ENCODE measurements at regions not wholly inside any gene's neighbourhood (a gene's known extent, or its start where the extent isn't known, plus 50 kb on each side); places are given as distances from the start of the nearest gene placed in this dataset.

GRCh38 chr16:85378145-85379040 is 234.7 kb upstream of the GSE1 start:
- DNase-seq (ENCODE audit: low read depth), result no peak

GRCh38 chr16:85379041-85380001 is 233.8 kb upstream of the GSE1 start:
- DNase-seq (ENCODE audit: low read depth), result no peak

- no peak for DNase-seq (ENCODE audit: low read depth)
Observed at GRCh38 chr16:85380002-85380395, 233.1 kb upstream of the GSE1 start.

GRCh38 chr16:85380905-85381737 is 232.0 kb upstream of the GSE1 start:
- no peak for DNase-seq (ENCODE audit: low read depth)

GRCh38 chr16:85381738-85382592 is 231.2 kb upstream of the GSE1 start:
- DNase-seq (ENCODE audit: low read depth), result no peak

GRCh38 chr16:85382717-85383118 is 230.4 kb upstream of the GSE1 start:
- DNase-seq (ENCODE audit: low read depth), result no peak

- DNase-seq (ENCODE audit: low read depth), result no peak
Observed at GRCh38 chr16:85383836-85384832, 229.0 kb upstream of the GSE1 start.

- DNase-seq (ENCODE audit: low read depth), result no peak
Observed at GRCh38 chr16:85384833-85385462, 228.2 kb upstream of the GSE1 start.

- no peak for DNase-seq (ENCODE audit: low read depth)
Observed at GRCh38 chr16:85385463-85386331, 227.4 kb upstream of the GSE1 start.

GRCh38 chr16:85386467-85387170 is 226.5 kb upstream of the GSE1 start:
- no peak for DNase-seq (ENCODE audit: low read depth)

GRCh38 chr16:85387171-85387507 is 226.0 kb upstream of the GSE1 start:
- no peak for DNase-seq (ENCODE audit: low read depth)

- no peak for DNase-seq (ENCODE audit: low read depth)
Observed at GRCh38 chr16:85387731-85388295, 225.3 kb upstream of the GSE1 start.

- no peak for DNase-seq (ENCODE audit: low read depth)
Observed at GRCh38 chr16:85389679-85390470, 223.2 kb upstream of the GSE1 start.

- no peak for DNase-seq (ENCODE audit: low read depth)
Observed at GRCh38 chr16:85390511-85391174, 222.5 kb upstream of the GSE1 start.

GRCh38 chr16:85391175-85391707 is 221.9 kb upstream of the GSE1 start:
- DNase-seq (ENCODE audit: low read depth), result no peak
